Ovary (tissue), 7 donors: ENCODE measurements at regions not wholly inside any gene's neighbourhood (a gene's known extent, or its start where the extent isn't known, plus 50 kb on each side); places are given as distances from the start of the nearest gene placed in this dataset.

ENCODE experiments used
- DNase-seq, 5 donors: peaks; one replicate each; pipeline ENCODE4 v3.0.0-alpha.2; 2019 to 2020
- H3K27ac ChIP-seq, 2 donors: fragments of 200-600 bp; one replicate each; pipeline versions ENCODE4 v1.5.1 to v1.8.0; 2019 to 2022
- H3K27me3 ChIP-seq: fragments of 200-600 bp; one replicate; pipeline ENCODE4 v1.8.0; 2022
- H3K36me3 ChIP-seq: fragments of 200-600 bp; sonication (generic); one replicate; pipeline ENCODE4 v1.5.1; 2019
- H3K4me1 ChIP-seq: one replicate; pipeline ENCODE4 v1.8.1; 2013; ENCODE audit warnings: mild to moderate bottlenecking, moderate library complexity; ENCODE audit not compliant: insufficient read depth
- H3K4me3 ChIP-seq: fragments of 200-600 bp; sonication (generic); one replicate; pipeline ENCODE4 v1.5.1; 2017
- H3K9me3 ChIP-seq, 2 donors: fragments of 200-600 bp in 1 of 2; sonication (generic) in 1 of 2; one replicate each; pipeline versions ENCODE4 v1.5.1 to v1.8.1; 2013 to 2019; ENCODE audit warnings: mild to moderate bottlenecking in 1 of 2, moderate library complexity in 1 of 2
- CTCF ChIP-seq, 3 donors: fragments of 450-650 bp in 2 of 3; fragments of 200-600 bp in 1 of 3; IDR thresholded peaks; one replicate each; pipeline versions ENCODE4 v1.5.1 to v1.8.0; 2016 to 2022; ENCODE audit warnings: antibody characterized with exemption in 3 of 3, mild to moderate bottlenecking in 1 of 3
- EP300 ChIP-seq: sonication (generic); formaldehyde crosslinking; IDR thresholded peaks from one replicate; pipeline ENCODE4 v1.6.1; 2017; ENCODE audit warnings: antibody characterized with exemption
- POLR2A ChIP-seq: fragments of 450-650 bp; IDR thresholded peaks from one replicate; pipeline ENCODE4 v1.6.1; 2017; ENCODE audit warnings: antibody characterized with exemption, mild to moderate bottlenecking, moderate library complexity
- WGBS, 3 donors: extraction: QIAGEN DNeasy Blood & Tissue Kit in 1 of 3; methylation state at CpG; one replicate each; pipeline versions ENCODE4 v1.1.5 to v1.1.7; 2013 to 2017; 5-methylcytosine and 5-hydroxymethylcytosine counted together
- intact Hi-C, 4 donors: fragments of 100-400 bp; cut with DNase I; formaldehyde crosslinking; loops; one replicate each; pipeline versions ENCODE4 v1.11.0 to v1.15.1; 2022 to 2023
- donor health status: DM: no; HTN: no; CAD: no; lungs with moderate emphysema.
- donor health status: DM: no; HTN: no; CAD: no.
- donor health status: Bipolar disorder and iron deficiency.
- donor health status: DM: no; HTN: no; CAD: no.
- donor health status: DM: yes; HTN: yes; CAD: no.

GRCh38 chr5:18968966-18969365 lies 1019.0 kb downstream of the CDH18 start:
- no peak for TF ChIP-seq POLR2A
- no peak for TF ChIP-seq CTCF (IDR thresholded peaks at IDR 0.05)
- Histone ChIP-seq H3K27ac (no peak overlapping the region), H3K36me3 (no peaks in the 10 kb centered on the region), H3K4me1 (no peaks in the 10 kb centered on the region), H3K27me3 (no peaks in the 10 kb centered on the region), H3K4me3 (no peak overlapping the region), H3K9me3 (no peaks in the 10 kb centered on the region)
- intact Hi-C loops, result no loop called here
- 66 to 87% (median 81%) methylated on average over 6 of the region's 6 CpGs for WGBS, 3 donors
- no peak for DNase-seq

- 72 to 91% (median 85%) methylated on average over 5 of the region's 5 CpGs for WGBS, 3 donors
- no peak overlapping the region for H3K27ac ChIP-seq
- no peaks in the 10 kb centered on the region for H3K9me3 ChIP-seq
- DNase-seq, result no peak
- H3K36me3 ChIP-seq, result no peaks in the 10 kb centered on the region
- H3K4me1 ChIP-seq, result no peaks in the 10 kb centered on the region
- TF ChIP-seq EP300 (no peak), POLR2A (no peak), CTCF (IDR thresholded peaks at IDR 0.05) (no peak)
- intact Hi-C loops, result no loop called here
- no peak overlapping the region for H3K4me3 ChIP-seq
- no peaks in the 10 kb centered on the region for H3K27me3 ChIP-seq
These were observed 1018.0 kb downstream of the CDH18 start for GRCh38 chr5:18970000-18970399.

- 66 to 69% (median 68%) methylated on average over 3 of the region's 3 CpGs for WGBS, 3 donors
- no peak overlapping the region for H3K4me3 ChIP-seq
- no peak for DNase-seq
- TF ChIP-seq POLR2A (no peak), CTCF (IDR thresholded peaks at IDR 0.05) (no peak), EP300 (no peak)
- H3K27ac ChIP-seq, result no peak overlapping the region
- intact Hi-C loops, result no loop called here
- H3K36me3 ChIP-seq, result no peaks in the 10 kb centered on the region
- no peaks in the 10 kb centered on the region for H3K4me1 ChIP-seq
- H3K27me3 ChIP-seq, result no peaks in the 10 kb centered on the region
- H3K9me3 ChIP-seq, result no peaks in the 10 kb centered on the region
These were observed 1015.8 kb downstream of the CDH18 start for GRCh38 chr5:18972177-18972576.

GRCh38 chr5:18975624-18976023 lies 1012.4 kb downstream of the CDH18 start:
- no peak for TF ChIP-seq CTCF (IDR thresholded peaks at IDR 0.05)
- Histone ChIP-seq H3K4me1 (no peaks in the 10 kb centered on the region), H3K9me3 (no peaks in the 10 kb centered on the region), H3K36me3 (no peaks in the 10 kb centered on the region), H3K27me3 (no peaks in the 10 kb centered on the region), H3K27ac (no peak overlapping the region), H3K4me3 (no peak overlapping the region)
- WGBS, 3 donors, result 78 to 82% (median 79%) methylated on average over 5 of the region's 5 CpGs
- DNase-seq, result no peak
- intact Hi-C loops, result no loop called here

- Histone ChIP-seq H3K27me3 (no peaks in the 10 kb centered on the region), H3K36me3 (no peaks in the 10 kb centered on the region), H3K9me3 (no peaks in the 10 kb centered on the region), H3K4me3 (no peak overlapping the region), H3K4me1 (no peaks in the 10 kb centered on the region), H3K27ac (no peak overlapping the region)
- no peak for DNase-seq
- WGBS, 3 donors, result 89 to 100% (median 93%) methylated on average over 1 of the region's 1 CpG
- intact Hi-C loops, result no loop called here
- TF ChIP-seq CTCF (IDR thresholded peaks at IDR 0.05), result no peak
- no peak for TF ChIP-seq POLR2A
- TF ChIP-seq EP300, result no peak
These were observed 1010.1 kb downstream of the CDH18 start for GRCh38 chr5:18977880-18978279.
